ENCODE measurements at regions not wholly inside any gene's neighbourhood (a gene's known extent, or its start where the extent isn't known, plus 50 kb on each side); places are given as distances from the start of the nearest gene placed in this dataset.

DNA sequence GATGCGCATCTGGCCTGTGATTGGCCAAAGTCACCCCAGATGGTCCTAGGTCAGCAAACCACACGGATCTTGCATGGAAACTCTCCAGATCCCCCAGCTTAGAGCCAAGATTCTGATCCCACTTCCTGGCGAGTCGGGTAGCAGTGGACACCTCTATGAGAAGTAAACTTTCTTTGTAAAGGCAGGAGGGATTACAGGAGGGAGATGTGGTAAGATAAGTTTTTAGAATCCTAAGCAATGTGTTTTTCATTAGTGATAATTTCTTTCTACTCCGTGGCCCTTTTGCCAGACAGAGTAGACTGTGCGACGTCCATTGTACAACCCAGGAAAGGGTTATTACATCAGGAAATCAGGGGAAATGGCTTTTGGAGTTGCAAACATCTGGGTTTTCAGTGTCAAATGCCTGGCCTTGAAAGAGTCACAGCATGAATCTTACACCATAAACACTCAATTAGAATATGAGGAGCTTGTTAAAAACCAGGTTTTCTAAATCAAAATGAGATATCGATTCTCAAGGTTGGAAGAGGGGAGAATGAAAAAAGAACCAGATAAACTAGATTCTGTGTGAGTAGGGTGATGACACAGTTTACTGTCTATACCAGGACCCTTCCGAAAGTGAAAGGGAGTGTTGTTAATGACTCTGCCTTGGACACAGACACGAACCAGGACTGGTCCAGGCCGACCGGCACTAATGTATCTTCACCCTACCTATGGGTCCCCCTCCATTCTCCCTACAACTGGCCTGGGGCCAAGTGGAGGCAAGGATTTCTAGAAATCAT is 61.9 kb upstream of the WAC start:
- Mint-ChIP-seq H3K27ac (ENCODE audit: unreplicated experiment) (no peak overlapping the region), H3K4me1 (ENCODE audit: low read depth, unreplicated experiment) (no peaks in the 10 kb centered on the region), H3K9me3 (ENCODE audit: unreplicated experiment) (peaks cover 3% of the 10 kb centered on the region), H3K4me3 (ENCODE audit: unreplicated experiment) (no peak overlapping the region), H3K27me3 (ENCODE audit: low read depth, unreplicated experiment) (peaks cover 1% of the 10 kb centered on the region), H3K36me3 (ENCODE audit: low read depth, unreplicated experiment) (no peaks in the 10 kb centered on the region)
- H3K4me2 ChIP-seq (ENCODE audit: low read length): no peak overlapping the region
- no peak overlapping the region for H3K27ac ChIP-seq (ENCODE audit: low read depth, low read length)
- no peak overlapping the region for H3K4me3 ChIP-seq (ENCODE audit: insufficient read depth, low read depth, low read length)
- no peaks in the 10 kb centered on the region for H3K27me3 ChIP-seq (ENCODE audit: insufficient read depth, low read length)
- TF ChIP-seq EZH2 (IDR thresholded peaks at IDR 0.05; ENCODE audit: insufficient read depth, low read length): no peak
- TF ChIP-seq, protein P1, sequence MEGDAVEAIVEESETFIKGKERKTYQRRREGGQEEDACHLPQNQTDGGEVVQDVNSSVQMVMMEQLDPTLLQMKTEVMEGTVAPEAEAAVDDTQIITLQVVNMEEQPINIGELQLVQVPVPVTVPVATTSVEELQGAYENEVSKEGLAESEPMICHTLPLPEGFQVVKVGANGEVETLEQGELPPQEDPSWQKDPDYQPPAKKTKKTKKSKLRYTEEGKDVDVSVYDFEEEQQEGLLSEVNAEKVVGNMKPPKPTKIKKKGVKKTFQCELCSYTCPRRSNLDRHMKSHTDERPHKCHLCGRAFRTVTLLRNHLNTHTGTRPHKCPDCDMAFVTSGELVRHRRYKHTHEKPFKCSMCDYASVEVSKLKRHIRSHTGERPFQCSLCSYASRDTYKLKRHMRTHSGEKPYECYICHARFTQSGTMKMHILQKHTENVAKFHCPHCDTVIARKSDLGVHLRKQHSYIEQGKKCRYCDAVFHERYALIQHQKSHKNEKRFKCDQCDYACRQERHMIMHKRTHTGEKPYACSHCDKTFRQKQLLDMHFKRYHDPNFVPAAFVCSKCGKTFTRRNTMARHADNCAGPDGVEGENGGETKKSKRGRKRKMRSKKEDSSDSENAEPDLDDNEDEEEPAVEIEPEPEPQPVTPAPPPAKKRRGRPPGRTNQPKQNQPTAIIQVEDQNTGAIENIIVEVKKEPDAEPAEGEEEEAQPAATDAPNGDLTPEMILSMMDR (IDR thresholded peaks at IDR 0.05; ENCODE audit: insufficient read depth, low read depth, low read length): no peak
- no peaks in the 10 kb centered on the region for H3K4me1 ChIP-seq (ENCODE audit: insufficient read depth, low read length)
- H3K79me2 ChIP-seq (ENCODE audit: insufficient read depth, low read length): no peaks in the 10 kb centered on the region
- H2AFZ ChIP-seq (ENCODE audit: low read depth, low read length): no peak overlapping the region
- H3K36me3 ChIP-seq (ENCODE audit: insufficient read depth, low read length): no peaks in the 10 kb centered on the region
- DNase-seq (ENCODE audit: low read depth) (no peak), FAIRE-seq (no peak)
- no peak overlapping the region for H3K9ac ChIP-seq (ENCODE audit: low read length)
- H3K9me3 ChIP-seq (ENCODE audit: insufficient read depth, low read depth, low read length): no peaks in the 10 kb centered on the region
- no peaks in the 10 kb centered on the region for H4K20me1 ChIP-seq (ENCODE audit: insufficient read depth, low read length)

DNA sequence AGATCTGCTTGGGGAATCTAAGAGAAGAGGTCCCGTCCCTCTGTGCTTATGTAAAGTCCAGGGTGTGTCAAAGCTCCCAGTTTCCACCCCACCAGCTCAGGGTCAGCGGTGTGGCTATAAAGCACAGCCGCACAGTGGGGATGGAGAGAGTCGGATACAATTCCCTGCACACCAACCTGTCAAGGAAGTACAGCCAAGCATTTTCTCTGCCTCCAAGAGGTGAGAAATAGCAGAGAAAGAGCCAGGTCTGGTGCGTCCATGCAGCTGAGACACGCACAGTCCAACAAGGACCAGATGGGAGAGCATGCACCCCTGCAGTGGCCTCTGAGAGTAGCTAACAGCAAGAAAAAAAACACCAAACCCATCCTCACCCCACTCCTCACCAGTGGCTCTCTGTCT is 61.3 kb upstream of the WAC start:
- H3K27me3 ChIP-seq (ENCODE audit: insufficient read depth, low read length): no peaks in the 10 kb centered on the region
- Mint-ChIP-seq H3K9me3 (ENCODE audit: unreplicated experiment) (peaks cover 3% of the 10 kb centered on the region), H3K27ac (ENCODE audit: unreplicated experiment) (no peak overlapping the region), H3K27me3 (ENCODE audit: low read depth, unreplicated experiment) (peaks cover 1% of the 10 kb centered on the region), H3K4me1 (ENCODE audit: low read depth, unreplicated experiment) (no peaks in the 10 kb centered on the region), H3K36me3 (ENCODE audit: low read depth, unreplicated experiment) (no peaks in the 10 kb centered on the region), H3K4me3 (ENCODE audit: unreplicated experiment) (no peak overlapping the region)
- FAIRE-seq (no peak), DNase-seq (ENCODE audit: low read depth) (no peak)
- no peak overlapping the region for H3K4me2 ChIP-seq (ENCODE audit: low read length)
- no peaks in the 10 kb centered on the region for H3K36me3 ChIP-seq (ENCODE audit: insufficient read depth, low read length)
- no peaks in the 10 kb centered on the region for H3K9me3 ChIP-seq (ENCODE audit: insufficient read depth, low read depth, low read length)
- no peak overlapping the region for H3K9ac ChIP-seq (ENCODE audit: low read length)
- no peak overlapping the region for H2AFZ ChIP-seq (ENCODE audit: low read depth, low read length)
- no peaks in the 10 kb centered on the region for H3K4me1 ChIP-seq (ENCODE audit: insufficient read depth, low read length)
- no peak overlapping the region for H3K4me3 ChIP-seq (ENCODE audit: insufficient read depth, low read depth, low read length)
- no peak for TF ChIP-seq EZH2 (IDR thresholded peaks at IDR 0.05; ENCODE audit: insufficient read depth, low read length)
- TF ChIP-seq, protein P1 (IDR thresholded peaks at IDR 0.05; ENCODE audit: insufficient read depth, low read depth, low read length): no peak
- no peaks in the 10 kb centered on the region for H4K20me1 ChIP-seq (ENCODE audit: insufficient read depth, low read length)
- no peaks in the 10 kb centered on the region for H3K79me2 ChIP-seq (ENCODE audit: insufficient read depth, low read length)
- no peak overlapping the region for H3K27ac ChIP-seq (ENCODE audit: low read depth, low read length)

GRCh38 chr10:28478646-28479045 is 54.3 kb upstream of the WAC start:
- no peaks in the 10 kb centered on the region for H3K79me2 ChIP-seq (ENCODE audit: insufficient read depth, low read length)
- Mint-ChIP-seq H3K4me1 (ENCODE audit: low read depth, unreplicated experiment) (peaks cover 5% of the 10 kb centered on the region), H3K27ac (ENCODE audit: unreplicated experiment) (no peak overlapping the region), H3K9me3 (ENCODE audit: unreplicated experiment) (no peaks in the 10 kb centered on the region), H3K4me3 (ENCODE audit: unreplicated experiment) (no peak overlapping the region), H3K27me3 (ENCODE audit: low read depth, unreplicated experiment) (peaks cover 1% of the 10 kb centered on the region), H3K36me3 (ENCODE audit: low read depth, unreplicated experiment) (no peaks in the 10 kb centered on the region)
- H2AFZ ChIP-seq (ENCODE audit: low read depth, low read length): no peak overlapping the region
- H3K4me3 ChIP-seq (ENCODE audit: insufficient read depth, low read depth, low read length): no peak overlapping the region
- no peak overlapping the region for H3K4me2 ChIP-seq (ENCODE audit: low read length)
- no peaks in the 10 kb centered on the region for H3K27me3 ChIP-seq (ENCODE audit: insufficient read depth, low read length)
- FAIRE-seq: no peak
- no peaks in the 10 kb centered on the region for H4K20me1 ChIP-seq (ENCODE audit: insufficient read depth, low read length)
- H3K9me3 ChIP-seq (ENCODE audit: insufficient read depth, low read depth, low read length): no peaks in the 10 kb centered on the region
- no peak for DNase-seq (ENCODE audit: low read depth)
- H3K36me3 ChIP-seq (ENCODE audit: insufficient read depth, low read length): no peaks in the 10 kb centered on the region
- H3K27ac ChIP-seq (ENCODE audit: low read depth, low read length): no peak overlapping the region
- TF ChIP-seq, protein P1 (IDR thresholded peaks at IDR 0.05; ENCODE audit: insufficient read depth, low read depth, low read length): no peak
- no peak for TF ChIP-seq EZH2 (IDR thresholded peaks at IDR 0.05; ENCODE audit: insufficient read depth, low read length)
- no peak overlapping the region for H3K9ac ChIP-seq (ENCODE audit: low read length)
- H3K4me1 ChIP-seq (ENCODE audit: insufficient read depth, low read length): no peaks in the 10 kb centered on the region
